K562 (cell line): ENCODE measurements at regions not wholly inside any gene's neighbourhood (a gene's known extent, or its start where the extent isn't known, plus 50 kb on each side); places are given as distances from the start of the nearest gene placed in this dataset.

Source experiments
- ATAC-seq: fragments of 200-7000 bp; cut with Tn5 transposase; 3 replicates; pipeline ENCODE4 v1.9.1; 2020; ENCODE audit warnings: moderate library complexity
- BruUV-seq: library from RNA; stranded (reverse); fragments of 400-500 nt; replicated peaks from 2 replicates; lab custom pipeline; 2021; lab: Mats Ljungman, UMichigan
- CTCF ChIA-PET: fragments of 300-600 bp; formaldehyde crosslinking; extraction: SDS; loops from one replicate; lab custom pipeline; 2021; ENCODE audit warnings: low intra/inter-chr PET ratio; lab: Yijun Ruan, JAX
- POLR2A ChIA-PET: fragments of 300-600, 350-650 bp; sonication (Branson Sonifier 250); formaldehyde crosslinking; extraction: SDS; loops from one replicate; lab custom pipeline; 2021; ENCODE audit warnings: antibody characterized with exemption, inconsistent platforms; lab: Yijun Ruan, JAX
- DNase-seq, 4 experiments: peaks; one replicate each; pipeline versions ENCODE4 v3.0.0 to v3.0.0-alpha.2; 2011 to 2018; ENCODE audit warnings: low spot score in 3 of 4, mixed read lengths in 3 of 4; ENCODE audit errors: extremely low read depth in 1 of 4
- FAIRE-seq: peaks from 2 replicates; lab custom pipeline; 2011; peaks lifted over from hg19 to GRCh38; lab: Jason Lieb, UNC
- H2AFZ ChIP-seq: 2 replicates; pipeline ENCODE4 v1.6.0; 2011; ENCODE audit warnings: low read depth, low read length, control low read depth, inconsistent platforms
- H3K27ac ChIP-seq: fragments of 200-600 bp; 3 replicates; pipeline ENCODE4 v1.8.0; 2011; ENCODE audit warnings: low read depth, mild to moderate bottlenecking, control low read depth, inconsistent platforms, low read length, moderate library complexity, mixed read lengths; ENCODE audit errors: extremely low read depth
- H3K27me3 ChIP-seq, 2 experiments: fragments of 300-600 bp in 1 of 2; 2 replicates in 1 of 2; 3 replicates in 1 of 2; pipeline versions ENCODE4 v1.6.0 to v1.8.0; 2011; ENCODE audit warnings: inconsistent platforms in 2 of 2, low read length in 2 of 2, mild to moderate bottlenecking in 1 of 2, mixed read lengths in 1 of 2, moderate library complexity in 1 of 2; ENCODE audit not compliant: control insufficient read depth in 2 of 2, insufficient read depth in 2 of 2
- H3K36me3 ChIP-seq: fragments of 300-600 bp; 3 replicates; pipeline ENCODE4 v1.8.0; 2011; ENCODE audit warnings: mild to moderate bottlenecking, low read length, inconsistent platforms; ENCODE audit not compliant: control insufficient read depth, insufficient read depth
- H3K4me1 ChIP-seq, 2 experiments: fragments of 200-600 bp in 1 of 2; replicated peaks in 1 of 2; 2 replicates in 1 of 2; 3 replicates in 1 of 2; pipeline versions ENCODE4 v1.5.1 to v1.8.0; 2011; ENCODE audit warnings: inconsistent platforms in 2 of 2, low read length in 2 of 2, mild to moderate bottlenecking in 1 of 2, mixed read lengths in 1 of 2, moderate library complexity in 1 of 2; ENCODE audit not compliant: control insufficient read depth in 2 of 2, insufficient read depth in 2 of 2
- H3K4me2 ChIP-seq: 2 replicates; pipeline ENCODE4 v1.6.1; 2011; ENCODE audit warnings: low read length, control low read depth, inconsistent platforms, mixed read lengths; ENCODE audit not compliant: insufficient read depth
- H3K4me3 ChIP-seq: fragments of 200-600 bp; sonication (generic), shearing (Covaris generic); 2 replicates; pipeline ENCODE4 v1.5.1; 2016; ENCODE audit warnings: control low read depth, inconsistent platforms
- H3K79me2 ChIP-seq: fragments of 200-600 bp; 3 replicates; pipeline ENCODE4 v1.8.0; 2011; ENCODE audit warnings: low read length, inconsistent platforms; ENCODE audit not compliant: control insufficient read depth, insufficient read depth
- H3K9ac ChIP-seq, 2 experiments: 2 replicates each; pipeline versions ENCODE4 v1.6.0 to v1.6.1; 2011; ENCODE audit warnings: low read depth in 2 of 2, low read length in 2 of 2, control low read depth in 1 of 2, inconsistent platforms in 1 of 2, mild to moderate bottlenecking in 1 of 2, mixed read lengths in 1 of 2; ENCODE audit not compliant: insufficient read depth in 1 of 2
- H3K9me1 ChIP-seq: one replicate; pipeline ENCODE4 v1.6.0; 2011; ENCODE audit warnings: inconsistent platforms, mild to moderate bottlenecking, low read length, moderate library complexity; ENCODE audit not compliant: control insufficient read depth, insufficient read depth
- H3K9me3 ChIP-seq: replicated peaks from 2 replicates; pipeline ENCODE4 v1.5.1; 2011; ENCODE audit warnings: low read depth, low read length, inconsistent platforms; ENCODE audit not compliant: control insufficient read depth, insufficient read depth
- H4K20me1 ChIP-seq: replicated peaks from 2 replicates; pipeline ENCODE4 v1.6.1; 2011; ENCODE audit warnings: low read length, inconsistent platforms, mixed read lengths; ENCODE audit not compliant: control insufficient read depth, insufficient read depth
- CBX1 ChIP-seq: sonication (generic); IDR thresholded peaks from 2 replicates; pipeline ENCODE4 v1.6.1; 2016; ENCODE audit warnings: antibody characterized with exemption, low read depth, mild to moderate bottlenecking
- E2F6 ChIP-seq, 2 experiments: IDR thresholded peaks; 2 replicates each; pipeline ENCODE4 v1.6.1; 2011; ENCODE audit warnings: borderline replicate concordance in 1 of 2, control low read depth in 1 of 2, low read depth in 1 of 2, low read length in 1 of 2, mild to moderate bottlenecking in 1 of 2, mixed read lengths in 1 of 2, moderate library complexity in 1 of 2; ENCODE audit not compliant: insufficient read depth in 1 of 2, insufficient read length in 1 of 2, poor library complexity in 1 of 2, severe bottlenecking in 1 of 2; ENCODE audit errors: extremely low read depth in 1 of 2
- ELF4 ChIP-seq: fragments of 450-650 bp; formaldehyde crosslinking; IDR thresholded peaks from 2 replicates; pipeline ENCODE4 v1.4.0; 2022; ENCODE audit warnings: missing genetic modification characterization
- FOXA1 ChIP-seq: fragments of 450-650 bp; IDR thresholded peaks from 2 replicates; pipeline ENCODE4 v1.6.1; 2016; ENCODE audit warnings: mild to moderate bottlenecking, borderline replicate concordance
- KAT2B ChIP-seq: IDR thresholded peaks from one replicate; pipeline ENCODE4 v1.6.1; 2012; ENCODE audit warnings: low read depth, mild to moderate bottlenecking, control low read depth, inconsistent platforms, low read length, moderate library complexity
- MTF1 ChIP-seq: fragments of 250-450 bp; sonication (Bioruptor Pico); IDR thresholded peaks from 2 replicates; pipeline ENCODE4 v1.9.0; 2021; ENCODE audit warnings: moderate library complexity, mild to moderate bottlenecking, inconsistent platforms, borderline replicate concordance
- PKNOX1 ChIP-seq: fragments of 450-650 bp; IDR thresholded peaks from 2 replicates; pipeline ENCODE4 v1.6.1; 2016
- WGBS: fragments of 100-300 bp; shearing (Covaris generic); methylation state at CpG from one replicate; pipeline ENCODE4 v1.1.6; 2016; ENCODE audit warnings: low coverage, mixed read lengths; ENCODE audit not compliant: insufficient coverage; ENCODE audit errors: missing lambda C conversion rate; 5-methylcytosine and 5-hydroxymethylcytosine counted together
- in situ Hi-C: fragments of 300-500 bp; cut with MboI; formaldehyde crosslinking; loops from 4 replicates; pipeline ENCODE4 v1.15.0; 2018; ENCODE audit warnings: inconsistent platforms, mixed read lengths
- intact Hi-C: fragments of 100-400 bp; cut with micrococcal nuclease; formaldehyde crosslinking; loops from 2 replicates; pipeline ENCODE4 v1.14.2; 2022

GRCh38 chr2:173446722-173447121 lies 92.0 kb downstream of the CDCA7 start:
- WGBS, result 0% methylated on average over 1 of the region's 1 CpG
- in situ Hi-C loops, result no loop called here
- Histone ChIP-seq H3K9me3 (peaks cover 3% of the 10 kb centered on the region; the same call in 1 of the 2 replicates), H3K9ac (no peak overlapping the region), H3K4me3 (no peak overlapping the region), H3K9me1 (no peaks in the 10 kb centered on the region), H3K79me2 (no peaks in the 10 kb centered on the region), H2AFZ (no peak overlapping the region), H3K27ac (no peak overlapping the region), H3K4me1 (no peaks in the 10 kb centered on the region), H3K36me3 (no peaks in the 10 kb centered on the region), H3K4me2 (no peak overlapping the region), H4K20me1 (no peaks in the 10 kb centered on the region), H3K27me3 (peaks cover 5 to 22% of the 10 kb centered on the region in 2 experiments; a peak in 4 of 5 replicates)
- POLR2A ChIA-PET, result interaction anchor here (0.7 kb wide), 1 partner anchor 985 kb away, joined by 3 read pairs; no protein-coding TSS in a partner anchor
- intact Hi-C loops, result loop anchor here (5.0 kb wide), 2 partner anchors 159 to 419 kb away; no protein-coding TSS in a partner anchor
- FAIRE-seq (no peak), ATAC-seq (no peak), DNase-seq (no peak)
- TF ChIP-seq MTF1 (CRISPR knock-in tag), result no peak
- TF ChIP-seq PKNOX1, result no peak
- no peak for TF ChIP-seq KAT2B
- no peak for TF ChIP-seq ELF4 (CRISPR knock-in tag)
- no peak for TF ChIP-seq CBX1
- no peak for TF ChIP-seq E2F6 (IDR thresholded peaks at IDR 0.05; ENCODE audit: borderline replicate concordance in 1 of 2, extremely low read depth in 1 of 2, insufficient read depth in 1 of 2, insufficient read length in 1 of 2, low read depth in 1 of 2, low read length in 1 of 2, poor library complexity in 1 of 2, severe bottlenecking in 1 of 2)
- TF ChIP-seq FOXA1, result no peak
- no TSS peak for BruUV-seq
- CTCF ChIA-PET, result no interaction called here
